HL-60 (cell line): ENCODE measurements at regions not wholly inside any gene's neighbourhood (a gene's known extent, or its start where the extent isn't known, plus 50 kb on each side); places are given as distances from the start of the nearest gene placed in this dataset.

Experiments
- DNase-seq, 2 experiments: peaks; one replicate each; pipeline ENCODE4 v3.0.0-alpha.2; 2010 to 2020; ENCODE audit warnings: low read depth in 1 of 2, low spot score in 1 of 2
- H3K27ac ChIP-seq: fragments of 250-450 bp; sonication (Bioruptor Pico); replicated peaks from 2 replicates; pipeline ENCODE4 v1.5.1; 2020; ENCODE audit warnings: mild to moderate bottlenecking, moderate library complexity
- H3K27me3 ChIP-seq: fragments of 250-450 bp; sonication (Bioruptor Pico); 2 replicates; pipeline ENCODE4 v1.5.1; 2021; ENCODE audit warnings: mild to moderate bottlenecking, moderate library complexity; ENCODE audit not compliant: insufficient read depth, poor library complexity, severe bottlenecking
- H3K4me3 ChIP-seq: replicated peaks from 2 replicates; pipeline ENCODE4 v1.5.1; 2011; ENCODE audit warnings: mild to moderate bottlenecking, control low read depth, low read length; ENCODE audit not compliant: insufficient read depth
- GABPA ChIP-seq: IDR thresholded peaks from 2 replicates; pipeline ENCODE4 v1.6.1; 2012; ENCODE audit warnings: low read depth
- POLR2AphosphoS5 ChIP-seq: IDR thresholded peaks from 2 replicates; pipeline ENCODE4 v1.6.1; 2012; ENCODE audit warnings: low read depth
- SPI1 ChIP-seq: IDR thresholded peaks from 2 replicates; pipeline ENCODE4 v1.6.1; 2012; ENCODE audit warnings: low read depth, mild to moderate bottlenecking, borderline replicate concordance
- TF ChIP-seq, protein P1 (sequence below): IDR thresholded peaks from 2 replicates; pipeline ENCODE4 v1.6.1; 2012; ENCODE audit warnings: low read depth; ENCODE audit not compliant: insufficient replicate concordance
- TF ChIP-seq, protein P2 (sequence below): IDR thresholded peaks from one replicate; pipeline ENCODE4 v1.5.1; 2011; ENCODE audit warnings: low read length, control low read depth, inconsistent platforms; ENCODE audit not compliant: insufficient read depth

DNA sequence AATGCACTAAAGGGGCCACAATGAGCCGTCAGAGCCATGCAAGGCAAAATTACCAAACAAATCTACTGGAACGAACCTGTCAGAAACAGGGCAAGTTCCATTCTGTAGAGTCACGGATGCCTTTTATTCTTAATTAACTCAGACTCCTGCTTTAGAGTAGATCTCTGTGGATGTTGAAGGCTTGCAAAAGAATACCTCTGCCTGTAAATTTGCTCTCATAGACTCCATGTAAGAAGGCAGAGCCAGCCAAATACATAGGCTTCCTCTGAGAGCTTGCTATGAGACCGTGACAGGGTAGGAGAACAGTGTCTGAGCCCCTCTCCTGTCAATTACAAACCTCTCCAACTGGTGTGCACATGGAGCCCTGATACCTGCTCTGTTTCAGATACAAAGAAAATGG lies 787.9 kb upstream of the POM121L12 start:
- Histone ChIP-seq H3K27ac (no peak overlapping the region), H3K27me3 (no peaks in the 10 kb centered on the region), H3K4me3 (no peak overlapping the region)
- TF ChIP-seq POLR2AphosphoS5 (no peak), SPI1 (no peak), GABPA (no peak)
- TF ChIP-seq, protein P1, sequence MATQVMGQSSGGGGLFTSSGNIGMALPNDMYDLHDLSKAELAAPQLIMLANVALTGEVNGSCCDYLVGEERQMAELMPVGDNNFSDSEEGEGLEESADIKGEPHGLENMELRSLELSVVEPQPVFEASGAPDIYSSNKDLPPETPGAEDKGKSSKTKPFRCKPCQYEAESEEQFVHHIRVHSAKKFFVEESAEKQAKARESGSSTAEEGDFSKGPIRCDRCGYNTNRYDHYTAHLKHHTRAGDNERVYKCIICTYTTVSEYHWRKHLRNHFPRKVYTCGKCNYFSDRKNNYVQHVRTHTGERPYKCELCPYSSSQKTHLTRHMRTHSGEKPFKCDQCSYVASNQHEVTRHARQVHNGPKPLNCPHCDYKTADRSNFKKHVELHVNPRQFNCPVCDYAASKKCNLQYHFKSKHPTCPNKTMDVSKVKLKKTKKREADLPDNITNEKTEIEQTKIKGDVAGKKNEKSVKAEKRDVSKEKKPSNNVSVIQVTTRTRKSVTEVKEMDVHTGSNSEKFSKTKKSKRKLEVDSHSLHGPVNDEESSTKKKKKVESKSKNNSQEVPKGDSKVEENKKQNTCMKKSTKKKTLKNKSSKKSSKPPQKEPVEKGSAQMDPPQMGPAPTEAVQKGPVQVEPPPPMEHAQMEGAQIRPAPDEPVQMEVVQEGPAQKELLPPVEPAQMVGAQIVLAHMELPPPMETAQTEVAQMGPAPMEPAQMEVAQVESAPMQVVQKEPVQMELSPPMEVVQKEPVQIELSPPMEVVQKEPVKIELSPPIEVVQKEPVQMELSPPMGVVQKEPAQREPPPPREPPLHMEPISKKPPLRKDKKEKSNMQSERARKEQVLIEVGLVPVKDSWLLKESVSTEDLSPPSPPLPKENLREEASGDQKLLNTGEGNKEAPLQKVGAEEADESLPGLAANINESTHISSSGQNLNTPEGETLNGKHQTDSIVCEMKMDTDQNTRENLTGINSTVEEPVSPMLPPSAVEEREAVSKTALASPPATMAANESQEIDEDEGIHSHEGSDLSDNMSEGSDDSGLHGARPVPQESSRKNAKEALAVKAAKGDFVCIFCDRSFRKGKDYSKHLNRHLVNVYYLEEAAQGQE = no peak
- TF ChIP-seq, protein P2, sequence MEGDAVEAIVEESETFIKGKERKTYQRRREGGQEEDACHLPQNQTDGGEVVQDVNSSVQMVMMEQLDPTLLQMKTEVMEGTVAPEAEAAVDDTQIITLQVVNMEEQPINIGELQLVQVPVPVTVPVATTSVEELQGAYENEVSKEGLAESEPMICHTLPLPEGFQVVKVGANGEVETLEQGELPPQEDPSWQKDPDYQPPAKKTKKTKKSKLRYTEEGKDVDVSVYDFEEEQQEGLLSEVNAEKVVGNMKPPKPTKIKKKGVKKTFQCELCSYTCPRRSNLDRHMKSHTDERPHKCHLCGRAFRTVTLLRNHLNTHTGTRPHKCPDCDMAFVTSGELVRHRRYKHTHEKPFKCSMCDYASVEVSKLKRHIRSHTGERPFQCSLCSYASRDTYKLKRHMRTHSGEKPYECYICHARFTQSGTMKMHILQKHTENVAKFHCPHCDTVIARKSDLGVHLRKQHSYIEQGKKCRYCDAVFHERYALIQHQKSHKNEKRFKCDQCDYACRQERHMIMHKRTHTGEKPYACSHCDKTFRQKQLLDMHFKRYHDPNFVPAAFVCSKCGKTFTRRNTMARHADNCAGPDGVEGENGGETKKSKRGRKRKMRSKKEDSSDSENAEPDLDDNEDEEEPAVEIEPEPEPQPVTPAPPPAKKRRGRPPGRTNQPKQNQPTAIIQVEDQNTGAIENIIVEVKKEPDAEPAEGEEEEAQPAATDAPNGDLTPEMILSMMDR = no peak
- no peak for DNase-seq

DNA sequence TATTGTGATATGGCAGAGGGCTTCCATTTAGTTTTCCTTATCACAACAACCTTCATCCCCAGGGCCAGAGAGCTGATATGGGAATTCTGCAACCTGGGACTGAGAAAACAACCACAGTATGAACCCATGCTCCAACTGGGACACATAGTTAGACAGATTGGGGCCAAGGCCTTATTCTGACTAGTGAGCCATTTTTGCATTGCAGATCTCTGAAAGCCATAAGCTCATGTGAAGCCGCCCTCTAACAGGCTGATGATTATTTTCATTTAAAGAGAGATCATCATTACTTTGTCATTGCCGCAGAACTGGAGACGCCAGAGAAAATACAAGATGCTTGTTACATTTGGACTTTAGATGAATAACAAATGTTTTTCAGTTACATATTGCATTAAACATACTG lies 791.7 kb upstream of the POM121L12 start:
- no peak for DNase-seq
- no peaks in the 10 kb centered on the region for H3K27me3 ChIP-seq
- TF ChIP-seq POLR2AphosphoS5 (no peak), GABPA (no peak)
- TF ChIP-seq, protein P1 = no peak
- TF ChIP-seq, protein P2 = no peak
- H3K4me3 ChIP-seq = no peak overlapping the region
- no peak overlapping the region for H3K27ac ChIP-seq

DNA sequence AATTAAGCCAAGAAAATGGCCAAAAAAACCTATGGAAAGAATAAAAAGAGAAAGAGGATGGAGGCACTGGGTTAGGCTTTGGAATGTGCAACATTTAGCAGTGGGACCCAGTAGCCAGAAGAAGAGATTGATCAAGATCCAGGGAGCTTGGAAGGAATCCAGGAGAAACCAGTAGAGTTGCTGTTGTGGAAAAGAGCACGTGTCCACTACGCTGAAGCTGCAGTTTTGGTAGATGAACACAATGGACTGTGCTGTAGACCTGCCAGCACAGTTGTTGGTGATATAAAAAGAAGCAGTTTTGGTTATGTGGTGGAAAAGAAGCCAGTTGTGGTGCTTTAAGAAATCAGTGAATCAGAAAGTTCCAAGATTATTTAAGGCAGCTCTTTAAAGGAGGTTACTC lies 802.2 kb upstream of the POM121L12 start:
- H3K4me3 ChIP-seq = no peak overlapping the region
- TF ChIP-seq, protein P1 = no peak
- TF ChIP-seq POLR2AphosphoS5 = no peak
- no peak for TF ChIP-seq GABPA
- TF ChIP-seq, protein P2 = no peak
- no peak for TF ChIP-seq SPI1
- no peak overlapping the region for H3K27ac ChIP-seq
- no peak for DNase-seq
- no peaks in the 10 kb centered on the region for H3K27me3 ChIP-seq
